ENCODE measurements at regions not wholly inside any gene's neighbourhood (a gene's known extent, or its start where the extent isn't known, plus 50 kb on each side); places are given as distances from the start of the nearest gene placed in this dataset.

GRCh38 chr6:81309811-81310210 lies 442.7 kb downstream of the TENT5A start:
- no peak for DNase-seq
- Histone ChIP-seq H3K4me3 (no peak overlapping the region), H3K27ac (no peak overlapping the region), H3K36me3 (no peaks in the 10 kb centered on the region), H3K9me3 (peaks cover 0 to 16% (median 5%) of the 10 kb centered on the region in 3 donors), H3K27me3 (no peaks in the 10 kb centered on the region), H3K4me1 (peaks cover 0 to 10% (median 0%) of the 10 kb centered on the region in 4 donors)
- no peak for TF ChIP-seq CTCF (IDR thresholded peaks at IDR 0.05)
- intact Hi-C loops (cut with DNase I; ENCODE audit: low total_unique reads) = no loop called here

GRCh38 chr6:81308577-81309279 lies 443.8 kb downstream of the TENT5A start:
- intact Hi-C loops (cut with DNase I; ENCODE audit: low total_unique reads) = no loop called here
- Histone ChIP-seq H3K4me3 (no peak overlapping the region), H3K9me3 (peaks cover 0 to 7% (median 3%) of the 10 kb centered on the region in 3 donors), H3K36me3 (no peaks in the 10 kb centered on the region), H3K4me1 (peaks cover 0 to 12% (median 0%) of the 10 kb centered on the region in 4 donors), H3K27ac (no peak overlapping the region), H3K27me3 (no peaks in the 10 kb centered on the region)
- DNase-seq = no peak
- TF ChIP-seq CTCF (IDR thresholded peaks at IDR 0.05) = no peak

GRCh38 chr6:81307651-81308214 lies 444.7 kb downstream of the TENT5A start:
- Histone ChIP-seq H3K9me3 (no peaks in the 10 kb centered on the region), H3K27ac (no peak overlapping the region), H3K27me3 (no peaks in the 10 kb centered on the region), H3K36me3 (no peaks in the 10 kb centered on the region), H3K4me3 (no peak overlapping the region), H3K4me1 (peaks cover 0 to 12% (median 0%) of the 10 kb centered on the region in 4 donors)
- intact Hi-C loops (cut with DNase I; ENCODE audit: low total_unique reads) = no loop called here
- DNase-seq = no peak
- no peak for TF ChIP-seq CTCF (IDR thresholded peaks at IDR 0.05)

- no peaks in the 10 kb centered on the region for H3K36me3 ChIP-seq
- no peaks in the 10 kb centered on the region for H3K9me3 ChIP-seq
- H3K4me3 ChIP-seq = no peak overlapping the region
- no peak for TF ChIP-seq CTCF (IDR thresholded peaks at IDR 0.05)
- H3K27ac ChIP-seq = no peak overlapping the region
- H3K4me1 ChIP-seq = peaks cover 0 to 12% (median 0%) of the 10 kb centered on the region in 4 donors
- intact Hi-C loops (cut with DNase I; ENCODE audit: low total_unique reads) = no loop called here
- no peak for DNase-seq
- H3K27me3 ChIP-seq = no peaks in the 10 kb centered on the region
These were observed 448.0 kb downstream of the TENT5A start for GRCh38 chr6:81304466-81304865.

- Histone ChIP-seq H3K4me1 (peaks cover 0 to 7% (median 0%) of the 10 kb centered on the region in 4 donors), H3K9me3 (no peaks in the 10 kb centered on the region), H3K27me3 (no peaks in the 10 kb centered on the region), H3K27ac (no peak overlapping the region), H3K36me3 (no peaks in the 10 kb centered on the region), H3K4me3 (no peak overlapping the region)
- TF ChIP-seq CTCF (IDR thresholded peaks at IDR 0.05) = no peak
- DNase-seq = no peak
- intact Hi-C loops (cut with DNase I; ENCODE audit: low total_unique reads) = no loop called here
These were observed 451.5 kb downstream of the TENT5A start for GRCh38 chr6:81300961-81301360.
